ENCODE measurements at regions not wholly inside any gene's neighbourhood (a gene's known extent, or its start where the extent isn't known, plus 50 kb on each side); places are given as distances from the start of the nearest gene placed in this dataset.

- no peak for DNase-seq
- Mint-ChIP-seq H3K36me3 (ENCODE audit: low read depth) (no peaks in the 10 kb centered on the region), H3K27ac (peak overlapping the region; percentile 43), H3K27me3 (ENCODE audit: low read depth, poor library complexity) (no peaks in the 10 kb centered on the region), H3K9me3 (peaks cover 6% of the 10 kb centered on the region), H3K4me3 (no peak overlapping the region), H3K4me1 (peaks cover 11% of the 10 kb centered on the region)
- TF ChIP-seq, protein P1, sequence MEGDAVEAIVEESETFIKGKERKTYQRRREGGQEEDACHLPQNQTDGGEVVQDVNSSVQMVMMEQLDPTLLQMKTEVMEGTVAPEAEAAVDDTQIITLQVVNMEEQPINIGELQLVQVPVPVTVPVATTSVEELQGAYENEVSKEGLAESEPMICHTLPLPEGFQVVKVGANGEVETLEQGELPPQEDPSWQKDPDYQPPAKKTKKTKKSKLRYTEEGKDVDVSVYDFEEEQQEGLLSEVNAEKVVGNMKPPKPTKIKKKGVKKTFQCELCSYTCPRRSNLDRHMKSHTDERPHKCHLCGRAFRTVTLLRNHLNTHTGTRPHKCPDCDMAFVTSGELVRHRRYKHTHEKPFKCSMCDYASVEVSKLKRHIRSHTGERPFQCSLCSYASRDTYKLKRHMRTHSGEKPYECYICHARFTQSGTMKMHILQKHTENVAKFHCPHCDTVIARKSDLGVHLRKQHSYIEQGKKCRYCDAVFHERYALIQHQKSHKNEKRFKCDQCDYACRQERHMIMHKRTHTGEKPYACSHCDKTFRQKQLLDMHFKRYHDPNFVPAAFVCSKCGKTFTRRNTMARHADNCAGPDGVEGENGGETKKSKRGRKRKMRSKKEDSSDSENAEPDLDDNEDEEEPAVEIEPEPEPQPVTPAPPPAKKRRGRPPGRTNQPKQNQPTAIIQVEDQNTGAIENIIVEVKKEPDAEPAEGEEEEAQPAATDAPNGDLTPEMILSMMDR (IDR thresholded peaks at IDR 0.05), result no peak
Observed at GRCh38 chr3:103006526-103007183, 571.8 kb downstream of the ZPLD1 start.

DNA sequence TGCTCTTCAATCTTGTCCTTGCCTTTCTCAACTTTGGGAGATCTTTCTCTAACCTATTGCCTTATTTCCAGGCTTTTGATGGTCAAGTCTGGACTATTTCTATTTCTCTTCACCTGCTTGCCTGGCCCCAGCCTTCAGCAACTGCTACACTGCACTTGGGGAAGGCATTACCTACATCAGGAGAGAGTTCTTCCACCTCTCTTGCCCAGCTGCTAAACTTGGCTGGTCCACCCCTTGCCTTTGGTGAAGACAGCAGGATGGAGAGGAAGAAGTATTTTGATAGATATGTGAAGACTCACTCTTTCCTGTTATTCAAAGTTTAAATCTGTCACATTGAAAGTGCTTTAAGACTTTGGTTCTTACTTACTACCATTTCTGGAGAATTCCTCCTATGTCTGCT is 574.8 kb downstream of the ZPLD1 start:
- TF ChIP-seq, protein P1 (IDR thresholded peaks at IDR 0.05), result no peak
- peaks cover 6% of the 10 kb centered on the region for H3K9me3 Mint-ChIP-seq
- no peak for DNase-seq
- no peaks in the 10 kb centered on the region for H3K27me3 Mint-ChIP-seq (ENCODE audit: low read depth, poor library complexity)
- no peaks in the 10 kb centered on the region for H3K36me3 Mint-ChIP-seq (ENCODE audit: low read depth)
- peaks cover 11% of the 10 kb centered on the region for H3K4me1 Mint-ChIP-seq
- H3K4me3 Mint-ChIP-seq, result no peak overlapping the region
- H3K27ac Mint-ChIP-seq, result no peak overlapping the region

DNA sequence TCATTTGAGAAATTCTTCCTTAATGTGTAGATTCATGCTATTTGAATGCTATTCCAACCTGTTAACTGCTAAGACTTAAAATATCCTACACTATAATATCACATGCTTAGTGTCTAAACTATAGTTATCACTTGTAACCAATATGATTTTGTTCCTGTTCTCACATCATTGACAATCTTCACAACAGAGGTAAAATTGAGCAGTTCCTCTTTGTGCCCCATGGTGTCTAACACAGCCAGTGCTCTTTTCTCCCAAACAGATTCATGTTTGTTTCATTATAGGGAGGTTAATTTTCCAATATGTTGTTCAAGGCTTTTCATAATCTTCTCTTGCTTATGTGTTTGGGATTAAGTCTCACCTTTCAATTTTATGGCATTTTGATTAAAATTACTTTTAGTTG is 591.1 kb downstream of the ZPLD1 start:
- H3K27ac Mint-ChIP-seq, result no peak overlapping the region
- H3K36me3 Mint-ChIP-seq (ENCODE audit: low read depth), result no peaks in the 10 kb centered on the region
- no peaks in the 10 kb centered on the region for H3K27me3 Mint-ChIP-seq (ENCODE audit: low read depth, poor library complexity)
- DNase-seq, result no peak
- no peak overlapping the region for H3K4me3 Mint-ChIP-seq
- no peaks in the 10 kb centered on the region for H3K4me1 Mint-ChIP-seq
- TF ChIP-seq, protein P1 (IDR thresholded peaks at IDR 0.05), result no peak
- no peaks in the 10 kb centered on the region for H3K9me3 Mint-ChIP-seq

DNA sequence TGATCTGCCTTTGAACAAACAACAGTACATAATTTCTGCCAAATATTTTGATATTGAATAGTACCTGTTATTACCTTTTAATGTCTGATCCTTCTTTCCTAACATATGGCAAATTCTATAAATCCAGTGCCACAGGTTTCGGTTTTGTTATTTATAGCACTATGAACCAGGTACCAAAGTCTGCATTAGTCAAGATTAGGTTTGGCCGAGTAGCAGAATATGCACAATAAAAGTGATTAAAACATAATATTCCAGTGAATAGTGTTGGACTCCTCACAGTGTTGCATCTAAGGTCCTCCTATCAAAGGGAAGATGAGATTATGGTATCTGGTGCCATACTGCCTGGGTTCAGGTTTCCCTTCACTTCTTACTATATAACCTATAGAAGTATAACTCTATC is 599.0 kb downstream of the ZPLD1 start:
- H3K27ac Mint-ChIP-seq, result no peak overlapping the region
- TF ChIP-seq, protein P1 (IDR thresholded peaks at IDR 0.05), result no peak
- no peaks in the 10 kb centered on the region for H3K36me3 Mint-ChIP-seq (ENCODE audit: low read depth)
- H3K4me3 Mint-ChIP-seq, result no peak overlapping the region
- H3K9me3 Mint-ChIP-seq, result no peaks in the 10 kb centered on the region
- no peaks in the 10 kb centered on the region for H3K27me3 Mint-ChIP-seq (ENCODE audit: low read depth, poor library complexity)
- no peak for DNase-seq
- H3K4me1 Mint-ChIP-seq, result no peaks in the 10 kb centered on the region

DNA sequence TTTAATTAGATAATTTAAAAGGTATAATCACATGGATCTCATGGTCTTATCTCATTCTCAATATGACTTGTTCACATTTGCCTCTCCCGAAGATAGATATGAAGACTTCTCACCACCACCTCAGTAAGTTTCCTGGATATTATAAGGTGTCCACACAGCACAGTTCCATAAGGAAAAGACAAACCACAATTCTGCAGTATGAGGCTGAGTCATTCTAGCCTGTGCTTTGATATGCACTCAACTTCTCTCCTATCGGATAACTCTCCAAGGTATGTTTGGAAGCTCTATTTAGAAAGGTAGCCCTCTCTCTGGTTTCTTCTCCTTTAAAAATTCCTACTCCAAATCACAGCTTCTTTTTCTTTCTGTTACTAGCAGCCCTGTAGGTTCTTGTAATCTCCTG is 612.8 kb downstream of the ZPLD1 start:
- H3K4me1 Mint-ChIP-seq, result no peaks in the 10 kb centered on the region
- no peaks in the 10 kb centered on the region for H3K27me3 Mint-ChIP-seq (ENCODE audit: low read depth, poor library complexity)
- no peak overlapping the region for H3K4me3 Mint-ChIP-seq
- TF ChIP-seq, protein P1 (IDR thresholded peaks at IDR 0.05), result no peak
- no peak overlapping the region for H3K27ac Mint-ChIP-seq
- DNase-seq, result no peak
- no peaks in the 10 kb centered on the region for H3K36me3 Mint-ChIP-seq (ENCODE audit: low read depth)
- no peaks in the 10 kb centered on the region for H3K9me3 Mint-ChIP-seq

GRCh38 chr3:103048068-103048722 is 613.4 kb downstream of the ZPLD1 start:
- TF ChIP-seq, protein P1 (IDR thresholded peaks at IDR 0.05), result no peak
- Mint-ChIP-seq H3K36me3 (ENCODE audit: low read depth) (no peaks in the 10 kb centered on the region), H3K4me3 (no peak overlapping the region), H3K27ac (no peak overlapping the region), H3K4me1 (no peaks in the 10 kb centered on the region), H3K27me3 (ENCODE audit: low read depth, poor library complexity) (no peaks in the 10 kb centered on the region), H3K9me3 (no peaks in the 10 kb centered on the region)
- no peak for DNase-seq
